ENCODE measurements at regions not wholly inside any gene's neighbourhood (a gene's known extent, or its start where the extent isn't known, plus 50 kb on each side); places are given as distances from the start of the nearest gene placed in this dataset.

DNA sequence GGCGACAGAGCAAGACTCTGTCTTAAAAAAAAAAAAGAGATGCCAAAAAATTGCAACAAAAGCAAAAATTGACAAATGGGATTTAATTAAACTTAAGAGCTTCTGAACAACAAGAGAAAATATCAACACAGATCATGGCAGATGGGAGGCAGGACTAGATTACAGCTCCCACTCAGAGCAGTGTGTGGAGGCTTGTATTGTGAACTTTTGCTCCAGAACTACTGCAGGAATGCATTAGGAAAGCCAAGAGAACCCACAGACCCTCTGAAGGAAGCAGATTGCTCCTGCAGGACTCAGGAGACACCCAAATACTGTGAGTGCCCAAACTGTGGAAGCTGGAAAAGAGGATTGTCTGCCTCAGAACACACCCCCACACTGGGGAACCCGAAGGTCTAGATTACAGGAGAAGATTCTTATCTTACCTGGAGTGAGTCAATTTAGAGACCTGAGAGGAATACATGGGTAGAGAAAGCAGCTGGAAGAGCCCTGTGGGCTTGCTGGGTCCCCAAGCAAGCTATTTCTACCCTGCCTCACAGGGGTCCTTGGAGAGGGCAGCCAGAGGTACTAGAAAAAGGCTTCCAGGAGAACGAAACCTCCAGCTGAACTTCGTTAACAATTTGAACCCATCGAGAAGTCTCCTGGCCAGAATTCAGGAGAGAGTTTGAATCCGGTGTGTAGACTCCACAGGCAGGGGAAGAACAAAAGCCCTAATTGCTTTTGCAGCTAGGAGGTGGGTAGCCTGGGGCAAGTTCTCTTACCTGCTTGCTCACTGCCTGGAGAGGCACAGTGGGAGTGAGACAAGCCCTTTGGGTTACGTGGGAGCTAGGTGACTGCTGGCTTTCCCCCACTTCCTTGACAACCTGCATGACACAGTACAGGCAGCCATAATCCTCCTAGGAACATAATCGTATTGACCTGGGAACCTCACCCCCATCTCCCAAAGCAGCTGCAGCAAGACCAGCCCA lies 593.4 kb upstream of the RGMB start:
- TF ChIP-seq CTCF (IDR thresholded peaks at IDR 0.05) (no peak), POLR2A (IDR thresholded peaks at IDR 0.05) (no peak)
